Forelimb muscle (tissue), 1 donor: ENCODE measurements at regions not wholly inside any gene's neighbourhood (a gene's known extent, or its start where the extent isn't known, plus 50 kb on each side); places are given as distances from the start of the nearest gene placed in this dataset.

ENCODE experiments used
- DNase-seq: peaks from one replicate; pipeline ENCODE4 v3.0.0-alpha.2; 2013; ENCODE audit warnings: low read depth

GRCh38 chr13:29955137-29955650 is 104.8 kb upstream of the UBL3 start:
- no peak for DNase-seq

DNA sequence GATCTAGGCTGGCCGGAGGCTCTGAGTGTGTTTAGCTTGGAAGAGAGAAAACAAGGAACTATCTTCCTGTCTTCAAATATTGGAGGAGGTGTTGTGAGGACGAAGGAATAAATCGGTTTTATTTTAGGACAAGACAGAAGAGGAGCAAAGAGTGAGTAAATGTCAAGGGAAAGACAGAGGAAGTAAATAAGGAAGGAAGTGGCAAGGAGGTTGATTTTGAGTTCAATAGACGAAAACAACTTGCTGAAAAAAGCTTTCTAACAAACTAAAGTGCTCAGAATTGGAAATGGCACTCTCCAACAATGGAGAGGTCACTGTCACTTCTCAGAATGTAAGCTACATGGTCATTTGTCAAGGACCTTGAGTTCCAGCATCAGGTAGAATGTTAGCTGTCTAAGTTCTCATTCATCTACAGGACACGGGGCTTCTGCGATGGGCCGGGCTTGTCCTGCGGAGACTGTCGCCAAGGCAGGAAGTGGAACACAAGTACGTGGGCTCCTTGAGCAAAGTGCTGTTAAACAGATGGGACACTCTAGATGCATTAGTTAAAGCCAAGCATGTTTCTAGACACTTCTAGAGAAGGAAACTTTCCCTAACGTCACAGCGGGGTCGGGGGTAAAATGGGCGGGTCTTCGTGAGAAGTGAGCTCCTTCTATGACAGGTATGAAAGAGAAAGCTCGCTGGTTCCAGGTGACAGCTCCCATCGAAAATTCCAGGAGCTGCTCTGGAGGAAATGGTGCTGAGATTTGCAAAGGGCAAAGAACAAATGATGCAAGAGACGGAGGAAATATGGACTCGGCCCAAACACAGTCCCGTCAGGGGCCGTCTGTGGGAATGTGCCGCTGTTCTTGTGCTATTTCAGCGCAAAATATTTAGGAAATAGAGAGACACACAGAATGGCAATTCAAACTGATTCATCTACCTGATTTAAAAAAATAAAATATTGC is 103.9 kb upstream of the UBL3 start:
- no peak for DNase-seq

GRCh38 chr13:29953542-29953941 is 103.1 kb upstream of the UBL3 start:
- no peak for DNase-seq

DNA sequence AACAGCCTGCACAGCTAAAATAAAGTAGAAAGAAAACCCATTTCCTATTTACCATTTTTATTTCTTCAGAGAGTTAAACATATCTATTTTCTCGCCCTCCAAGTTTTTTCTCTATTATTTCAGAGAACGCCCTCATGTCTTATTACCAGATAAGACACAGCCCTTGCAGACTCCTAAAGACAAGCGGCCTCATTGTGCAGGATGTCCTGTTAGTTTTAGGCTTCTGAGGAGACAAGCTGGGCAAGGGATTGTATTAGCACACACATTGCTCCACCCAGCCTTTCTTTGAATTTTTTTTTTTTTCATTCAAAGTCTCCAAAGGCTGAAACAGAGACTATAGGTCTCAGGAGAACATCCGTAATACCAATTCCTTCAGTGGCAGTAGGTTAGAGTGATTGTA is 101.8 kb upstream of the UBL3 start:
- DNase-seq: no peak

GRCh38 chr13:29948791-29949190 is 98.4 kb upstream of the UBL3 start:
- DNase-seq: no peak

DNA sequence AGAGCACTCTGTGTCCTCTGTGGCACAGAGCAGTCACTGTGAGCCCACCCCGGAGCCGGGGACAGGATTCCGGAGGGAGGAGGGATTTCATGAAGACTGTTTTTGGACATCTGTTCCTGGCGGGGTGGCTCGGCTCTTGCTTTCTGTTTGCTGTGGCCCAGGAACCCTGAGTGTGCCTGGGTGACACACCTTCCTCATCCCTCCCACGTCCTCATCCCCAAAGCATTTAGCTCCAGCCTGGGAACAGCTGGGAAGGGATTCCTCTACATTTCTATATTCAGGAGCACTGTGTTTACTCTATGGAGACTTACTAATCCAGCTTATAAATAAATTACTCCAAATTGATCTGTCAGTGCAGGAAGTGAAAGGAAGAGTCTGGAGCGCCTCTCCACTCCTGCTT is 97.8 kb upstream of the UBL3 start:
- no peak for DNase-seq

- no peak for DNase-seq
Measured at GRCh38 chr13:29947839-29948238, 97.4 kb upstream of the UBL3 start.

GRCh38 chr13:29946093-29946492 is 95.7 kb upstream of the UBL3 start:
- DNase-seq: no peak

GRCh38 chr13:29943686-29944085 is 93.3 kb upstream of the UBL3 start:
- DNase-seq: no peak

DNA sequence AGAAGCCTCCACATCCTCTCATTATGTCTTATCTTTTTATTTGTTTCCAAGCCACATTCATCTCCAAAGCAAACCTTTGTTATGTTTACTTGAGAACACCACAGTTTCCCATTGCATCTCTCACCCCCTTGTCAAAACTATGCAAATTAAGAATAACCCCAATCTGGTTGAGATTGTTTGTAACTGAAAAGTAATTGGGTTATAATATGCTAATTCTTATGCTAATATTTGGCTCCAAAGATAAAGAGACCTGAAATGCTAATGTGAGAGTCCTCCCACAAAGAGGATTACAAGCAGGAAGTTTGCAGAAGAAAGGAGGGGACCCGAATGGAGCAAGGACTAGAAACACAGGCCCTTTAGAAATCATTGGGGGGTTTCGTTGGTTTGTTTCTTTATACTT is 92.9 kb upstream of the UBL3 start:
- DNase-seq: no peak

DNA sequence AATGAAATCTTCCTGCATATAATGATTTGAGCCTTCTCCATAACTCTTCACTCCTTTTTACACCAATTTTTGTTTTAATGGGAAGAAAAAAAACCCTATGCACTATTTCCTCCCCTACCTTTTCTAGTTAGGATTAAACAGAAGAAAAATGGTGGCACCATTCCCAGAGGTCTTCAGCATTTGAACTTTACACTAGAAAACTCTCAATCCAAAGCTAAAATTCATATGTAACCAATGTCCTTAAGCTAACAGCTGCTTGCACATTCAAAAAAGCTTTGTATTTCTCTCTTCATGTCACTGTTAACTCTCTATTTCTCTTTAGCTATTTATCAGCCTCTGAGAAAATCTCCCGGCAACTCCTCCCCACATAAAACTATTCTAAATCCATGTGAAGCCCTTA is 90.3 kb upstream of the UBL3 start:
- DNase-seq: no peak

GRCh38 chr13:29939158-29939557 is 88.7 kb upstream of the UBL3 start:
- DNase-seq: no peak

- DNase-seq: no peak
Measured at GRCh38 chr13:29937841-29938240, 87.4 kb upstream of the UBL3 start.

DNA sequence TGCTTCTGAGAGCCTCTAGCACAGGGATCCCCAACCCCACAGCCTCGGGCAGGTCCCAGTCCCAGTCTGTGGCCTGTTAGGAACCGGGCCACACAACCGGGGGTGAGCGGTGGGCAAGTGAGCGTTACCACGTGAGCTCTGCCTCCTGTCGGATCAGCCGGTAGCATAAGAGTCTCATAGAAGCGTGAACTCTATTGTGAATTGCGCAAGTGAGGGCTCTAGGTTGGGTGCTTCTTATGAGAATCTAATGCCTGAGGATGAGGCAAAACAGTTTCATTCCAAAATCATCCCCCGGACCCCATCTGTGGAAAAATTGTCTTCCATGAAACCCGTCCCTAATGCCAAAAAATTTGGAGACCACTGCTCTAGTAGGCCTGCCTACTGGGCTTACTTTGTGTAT is 87.0 kb upstream of the UBL3 start:
- no peak for DNase-seq

DNA sequence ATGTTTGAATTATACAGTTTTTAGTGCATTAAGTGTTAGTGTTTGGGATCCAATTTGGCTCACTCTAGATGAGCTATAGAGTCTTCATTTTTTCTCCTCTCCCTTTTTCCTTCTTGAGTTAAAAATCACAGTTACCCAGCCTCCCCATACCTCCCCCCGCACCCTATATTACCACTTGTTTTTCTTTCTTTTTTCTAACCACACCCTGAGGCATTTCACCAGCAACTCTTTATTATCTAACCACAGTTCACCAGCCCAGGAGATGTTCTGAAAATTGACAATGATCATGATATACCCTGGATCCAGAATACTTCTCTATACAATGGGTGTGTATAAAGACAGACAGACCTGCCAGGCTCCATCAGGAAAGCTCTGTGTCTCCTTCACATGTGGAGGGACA is 86.5 kb upstream of the UBL3 start:
- no peak for DNase-seq

DNA sequence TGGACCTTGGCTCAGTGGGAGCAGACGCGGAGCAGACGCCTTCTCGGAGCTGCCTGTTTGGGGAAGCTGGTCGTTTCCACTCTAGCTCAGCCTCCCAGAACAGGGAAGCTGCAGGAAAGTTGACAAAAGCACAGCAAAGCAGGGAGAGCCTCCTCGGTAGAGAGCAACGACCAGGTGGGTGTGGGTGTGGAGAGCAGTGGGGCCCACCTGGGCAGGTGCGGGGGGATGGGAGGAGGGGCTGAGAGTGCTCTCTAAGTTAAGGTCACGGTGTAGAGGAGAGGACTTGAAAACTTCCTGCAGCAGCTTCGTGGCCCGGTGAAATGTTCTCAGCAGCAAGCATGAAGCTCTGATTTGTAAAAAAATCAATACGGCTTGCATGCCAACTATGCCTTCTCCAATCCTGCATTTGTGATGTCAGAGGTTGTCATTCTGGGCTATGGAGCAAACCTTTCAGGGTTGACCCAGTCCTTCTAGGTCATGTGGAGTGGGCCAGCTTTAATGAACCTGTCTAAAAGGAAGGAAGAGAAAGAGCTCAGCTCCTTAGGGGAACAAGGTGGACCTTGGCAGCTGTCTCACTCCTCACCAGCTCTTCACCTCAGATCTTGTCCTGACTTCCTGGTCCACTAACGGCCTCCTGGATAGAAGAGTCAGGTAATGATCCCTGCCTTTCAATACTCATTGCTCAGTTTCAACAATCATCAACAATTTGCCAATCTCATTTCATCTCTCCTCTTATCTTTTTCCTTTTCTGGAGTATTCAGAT is 85.8 kb upstream of the UBL3 start:
- no peak for DNase-seq

DNA sequence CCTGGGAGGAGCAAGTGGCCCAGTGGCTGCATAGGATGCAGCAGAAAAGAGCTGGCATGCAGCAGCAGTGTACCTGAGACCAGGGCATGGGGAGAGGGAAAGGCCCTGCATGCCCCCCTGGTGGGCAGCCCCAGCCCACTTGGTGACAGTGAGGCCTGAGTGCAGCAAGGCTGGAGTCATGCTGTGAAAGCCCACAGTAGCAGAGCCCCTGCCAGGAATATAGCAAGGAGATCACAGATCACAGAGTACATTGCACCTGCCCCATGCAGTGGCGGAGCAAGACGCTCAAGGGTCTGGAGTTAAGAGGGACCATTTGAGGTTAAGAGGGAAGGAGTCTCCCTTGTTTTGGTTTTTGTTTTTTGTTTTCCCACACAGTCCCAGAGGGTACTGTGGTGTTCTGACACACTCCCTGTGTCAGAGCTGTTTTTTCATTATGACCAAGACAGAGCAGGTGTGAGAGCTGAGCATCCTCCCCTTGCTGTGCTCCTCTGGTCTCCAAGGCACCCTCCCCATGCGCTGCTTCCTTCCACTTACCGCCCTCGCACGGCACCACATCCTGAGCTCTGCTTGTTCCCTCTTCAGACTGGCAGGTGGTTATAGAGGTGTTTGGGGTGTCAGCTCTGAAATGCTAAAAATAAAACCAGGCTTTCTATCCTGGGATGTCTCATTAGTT is 85.0 kb upstream of the UBL3 start:
- no peak for DNase-seq

DNA sequence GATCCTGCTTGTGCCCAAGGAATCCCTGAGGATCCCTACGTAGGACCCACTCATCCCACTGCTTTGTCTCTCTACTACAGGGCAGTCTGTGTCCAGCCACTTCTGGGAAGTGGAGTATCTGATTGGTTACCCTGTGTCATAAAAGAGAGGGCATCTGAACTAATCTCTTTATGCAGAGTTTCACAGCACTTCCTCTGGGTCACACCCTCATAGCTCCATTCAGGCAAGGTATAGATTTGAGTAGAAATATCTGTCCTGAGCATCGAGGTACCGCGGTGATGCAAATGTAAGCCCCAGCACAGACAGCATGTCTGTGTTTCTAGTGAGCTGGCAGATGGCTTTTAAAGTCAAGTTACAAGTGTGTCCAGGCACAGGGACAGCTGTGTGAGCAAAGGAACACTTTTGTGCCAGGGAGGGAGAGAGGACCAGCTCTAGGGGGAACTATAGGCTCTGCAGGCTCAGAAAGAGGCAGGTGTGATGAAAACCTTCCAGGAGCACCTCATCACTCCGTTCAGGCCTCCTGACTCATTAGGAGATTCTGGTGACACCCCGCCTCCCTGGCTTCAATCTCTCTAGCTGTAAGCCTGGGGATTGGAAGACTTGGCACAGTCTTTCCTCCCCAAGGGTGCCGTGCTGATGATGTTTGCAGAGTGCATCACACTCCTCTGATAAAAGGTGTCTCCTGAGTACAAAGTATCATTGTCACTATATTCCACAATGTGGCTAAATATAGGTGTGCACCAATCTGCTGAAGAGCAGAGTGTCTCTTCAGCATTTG is 84.3 kb upstream of the UBL3 start:
- DNase-seq: no peak

GRCh38 chr13:29933401-29933800 is 83.0 kb upstream of the UBL3 start:
- no peak for DNase-seq

GRCh38 chr13:29931696-29932095 is 81.3 kb upstream of the UBL3 start:
- no peak for DNase-seq

DNA sequence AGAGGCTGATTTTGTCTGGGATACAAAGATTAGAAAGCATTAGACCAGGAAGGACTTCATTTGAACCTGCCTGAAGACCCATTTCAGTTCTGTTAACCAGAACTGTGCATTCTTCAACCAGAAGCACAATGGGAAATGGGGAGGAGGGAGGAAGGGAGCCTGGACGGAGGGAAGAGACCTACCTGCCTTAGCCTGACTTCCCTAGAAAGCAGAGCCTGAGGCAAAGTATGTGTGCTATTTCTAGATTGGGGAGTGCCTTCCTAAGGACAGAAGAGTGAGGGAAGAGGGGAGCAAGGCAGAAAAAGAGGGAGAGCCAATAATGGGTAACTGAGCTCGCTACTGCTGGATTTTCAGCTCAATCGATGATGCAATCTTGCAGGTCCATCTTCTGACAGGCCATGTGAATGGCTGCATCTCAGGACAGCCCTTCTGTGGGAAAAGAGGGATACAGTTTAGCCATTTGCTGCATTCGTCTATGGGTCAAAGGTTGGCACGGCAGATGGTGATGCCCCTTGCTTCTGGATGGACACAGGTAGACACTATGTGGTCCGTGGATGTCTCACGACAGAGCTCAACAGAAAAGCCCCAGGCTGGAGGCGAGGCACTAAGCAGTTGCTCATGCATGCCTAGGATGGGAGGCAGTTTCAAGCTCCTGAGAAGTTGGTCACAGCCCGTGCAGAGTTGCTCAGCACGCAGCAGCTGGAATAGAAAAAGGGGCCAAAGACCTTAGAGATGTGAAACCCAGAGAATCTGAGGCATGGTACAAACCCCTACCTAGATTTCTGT is 78.8 kb upstream of the UBL3 start:
- DNase-seq: no peak
